IPS-20b (cell line): ENCODE measurements at regions not wholly inside any gene's neighbourhood (a gene's known extent, or its start where the extent isn't known, plus 50 kb on each side); places are given as distances from the start of the nearest gene placed in this dataset.

Experiments used
- H3K27ac ChIP-seq: one replicate; pipeline ENCODE4 v1.5.1; 2013; ENCODE audit warnings: low read length
- H3K27me3 ChIP-seq: 2 replicates; pipeline ENCODE4 v1.6.1; 2013; ENCODE audit warnings: mild to moderate bottlenecking, low read length, inconsistent platforms; ENCODE audit not compliant: insufficient read depth
- H3K36me3 ChIP-seq: 2 replicates; pipeline ENCODE4 v1.6.1; 2013; ENCODE audit warnings: low read depth, mild to moderate bottlenecking, inconsistent platforms, low read length, moderate library complexity; ENCODE audit not compliant: insufficient read depth
- H3K4me1 ChIP-seq: 2 replicates; pipeline ENCODE4 v1.6.1; 2013; ENCODE audit warnings: mild to moderate bottlenecking, control low read depth, inconsistent platforms, low read length, moderate library complexity; ENCODE audit not compliant: insufficient read depth
- H3K4me3 ChIP-seq: 2 replicates; pipeline ENCODE4 v1.5.1; 2013; ENCODE audit warnings: mild to moderate bottlenecking, low read length, inconsistent platforms
- H3K9ac ChIP-seq: 2 replicates; pipeline ENCODE4 v1.6.1; 2013; ENCODE audit warnings: low read depth, mild to moderate bottlenecking, inconsistent platforms, low read length, moderate library complexity
- H3K9me3 ChIP-seq: 2 replicates; pipeline ENCODE4 v1.6.1; 2013; ENCODE audit warnings: mild to moderate bottlenecking, low read depth, low read length, inconsistent platforms; ENCODE audit not compliant: insufficient read depth

- H3K4me3 ChIP-seq = no peak overlapping the region
- H3K27ac ChIP-seq = no peak overlapping the region
- H3K36me3 ChIP-seq = no peaks in the 10 kb centered on the region
Observed at GRCh38 chr14:95455246-95455645, 61.2 kb downstream of the SYNE3 start.

GRCh38 chr14:95453713-95453980 lies 62.8 kb downstream of the SYNE3 start:
- no peak overlapping the region for H3K4me3 ChIP-seq
- H3K4me1 ChIP-seq = no peaks in the 10 kb centered on the region
- no peaks in the 10 kb centered on the region for H3K36me3 ChIP-seq
- H3K27ac ChIP-seq = no peak overlapping the region
- no peaks in the 10 kb centered on the region for H3K27me3 ChIP-seq
- H3K9me3 ChIP-seq = no peaks in the 10 kb centered on the region
- no peak overlapping the region for H3K9ac ChIP-seq

More at GRCh38 chr14:95455246-95455645, 61.2 kb downstream of the SYNE3 start:
- H3K9me3 ChIP-seq = no peaks in the 10 kb centered on the region
- no peaks in the 10 kb centered on the region for H3K4me1 ChIP-seq
- H3K27me3 ChIP-seq = no peaks in the 10 kb centered on the region
- H3K9ac ChIP-seq = no peak overlapping the region

GRCh38 chr14:95452893-95453712 lies 63.3 kb downstream of the SYNE3 start:
- H3K9ac ChIP-seq = no peak overlapping the region
- H3K27me3 ChIP-seq = no peaks in the 10 kb centered on the region
- H3K4me3 ChIP-seq = no peak overlapping the region
- no peak overlapping the region for H3K27ac ChIP-seq
- no peaks in the 10 kb centered on the region for H3K4me1 ChIP-seq
- H3K36me3 ChIP-seq = no peaks in the 10 kb centered on the region
- H3K9me3 ChIP-seq = no peaks in the 10 kb centered on the region

- H3K9me3 ChIP-seq = no peaks in the 10 kb centered on the region
- H3K9ac ChIP-seq = no peak overlapping the region
- no peak overlapping the region for H3K27ac ChIP-seq
Observed at GRCh38 chr14:95452176-95452892, 64.1 kb downstream of the SYNE3 start.

GRCh38 chr14:95449131-95449530 lies 67.3 kb downstream of the SYNE3 start:
- H3K27me3 ChIP-seq = no peaks in the 10 kb centered on the region
- no peaks in the 10 kb centered on the region for H3K4me1 ChIP-seq
- H3K9ac ChIP-seq = no peak overlapping the region
- H3K4me3 ChIP-seq = no peak overlapping the region
- H3K36me3 ChIP-seq = no peaks in the 10 kb centered on the region
- H3K9me3 ChIP-seq = no peaks in the 10 kb centered on the region
- H3K27ac ChIP-seq = no peak overlapping the region

More at GRCh38 chr14:95452176-95452892, 64.1 kb downstream of the SYNE3 start:
- Histone ChIP-seq H3K4me1 (no peaks in the 10 kb centered on the region), H3K4me3 (no peak overlapping the region), H3K36me3 (no peaks in the 10 kb centered on the region), H3K27me3 (no peaks in the 10 kb centered on the region)

GRCh38 chr14:95446470-95446869 lies 70.0 kb downstream of the SYNE3 start:
- Histone ChIP-seq H3K27ac (no peak overlapping the region), H3K4me3 (no peak overlapping the region), H3K36me3 (no peaks in the 10 kb centered on the region), H3K9ac (no peak overlapping the region), H3K27me3 (no peaks in the 10 kb centered on the region), H3K4me1 (no peaks in the 10 kb centered on the region), H3K9me3 (no peaks in the 10 kb centered on the region)

- no peak overlapping the region for H3K9ac ChIP-seq
- H3K27me3 ChIP-seq = no peaks in the 10 kb centered on the region
- no peak overlapping the region for H3K4me3 ChIP-seq
- no peaks in the 10 kb centered on the region for H3K4me1 ChIP-seq
- no peak overlapping the region for H3K27ac ChIP-seq
- no peaks in the 10 kb centered on the region for H3K9me3 ChIP-seq
- no peaks in the 10 kb centered on the region for H3K36me3 ChIP-seq
Observed at GRCh38 chr14:95445676-95446075, 70.8 kb downstream of the SYNE3 start.

GRCh38 chr14:95445161-95445560 lies 71.3 kb downstream of the SYNE3 start:
- Histone ChIP-seq H3K27ac (no peak overlapping the region), H3K4me3 (no peak overlapping the region), H3K27me3 (no peaks in the 10 kb centered on the region), H3K36me3 (no peaks in the 10 kb centered on the region), H3K9ac (no peak overlapping the region), H3K4me1 (no peaks in the 10 kb centered on the region), H3K9me3 (no peaks in the 10 kb centered on the region)

GRCh38 chr14:95444132-95445129 lies 72.0 kb downstream of the SYNE3 start:
- Histone ChIP-seq H3K9me3 (no peaks in the 10 kb centered on the region), H3K9ac (no peak overlapping the region), H3K4me3 (no peak overlapping the region), H3K4me1 (no peaks in the 10 kb centered on the region), H3K27ac (no peak overlapping the region), H3K27me3 (no peaks in the 10 kb centered on the region), H3K36me3 (no peaks in the 10 kb centered on the region)

- Histone ChIP-seq H3K27ac (no peak overlapping the region), H3K27me3 (no peaks in the 10 kb centered on the region), H3K9ac (no peak overlapping the region), H3K4me3 (no peak overlapping the region), H3K9me3 (no peaks in the 10 kb centered on the region), H3K36me3 (no peaks in the 10 kb centered on the region), H3K4me1 (no peaks in the 10 kb centered on the region)
Observed at GRCh38 chr14:95442633-95443021, 73.8 kb downstream of the SYNE3 start.

- Histone ChIP-seq H3K36me3 (no peaks in the 10 kb centered on the region), H3K9ac (no peak overlapping the region), H3K9me3 (no peaks in the 10 kb centered on the region), H3K27me3 (no peaks in the 10 kb centered on the region), H3K27ac (no peak overlapping the region), H3K4me1 (no peaks in the 10 kb centered on the region), H3K4me3 (no peak overlapping the region)
Observed at GRCh38 chr14:95442016-95442632, 74.3 kb downstream of the SYNE3 start.
